Prostate gland (tissue), 2 donors: ENCODE measurements at regions not wholly inside any gene's neighbourhood (a gene's known extent, or its start where the extent isn't known, plus 50 kb on each side); places are given as distances from the start of the nearest gene placed in this dataset.
"Not testable (repeated sequence)": the region's sequence is repeated elsewhere in the genome, so short reads cannot be mapped to it uniquely, and the experiment has no call there.

Source experiments
- CTCF ChIP-seq, 4 experiments: fragments of 200-600 bp in 2 of 4; fragments of 450-650 bp in 2 of 4; sonication (generic) in 2 of 4; IDR thresholded peaks; 1 replicate in 3 of 4; 2 replicates in 1 of 4; pipeline ENCODE4 v1.5.1; 2016 to 2019; ENCODE audit warnings: antibody characterized with exemption in 4 of 4, mild to moderate bottlenecking in 2 of 4, moderate library complexity in 2 of 4
- POLR2A ChIP-seq: fragments of 450-650 bp; IDR thresholded peaks from one replicate; pipeline ENCODE4 v1.6.1; 2016; ENCODE audit warnings: antibody characterized with exemption, mild to moderate bottlenecking
- POLR2AphosphoS5 ChIP-seq: sonication (generic); formaldehyde crosslinking; IDR thresholded peaks from one replicate; pipeline ENCODE4 v1.6.1; 2017; ENCODE audit warnings: antibody characterized with exemption

- not testable (repeated sequence) for TF ChIP-seq POLR2A; CTCF (IDR thresholded peaks at IDR 0.05); POLR2AphosphoS5
Measured at GRCh38 chr11:23942117-23942815, 554.6 kb upstream of the LUZP2 start.
